H1 (cell line): ENCODE measurements at regions not wholly inside any gene's neighbourhood (a gene's known extent, or its start where the extent isn't known, plus 50 kb on each side); places are given as distances from the start of the nearest gene placed in this dataset.

Source experiments
- CTCF ChIA-PET: fragments of 300-600 bp; sonication (Branson Sonifier 250); formaldehyde crosslinking; loops from one replicate; lab custom pipeline; 2021; ENCODE audit not compliant: partially characterized antibody; lab: Charles Lee
- POLR2A ChIA-PET: fragments of 300-600 bp; sonication (Branson Sonifier 250); formaldehyde crosslinking; loops from one replicate; lab custom pipeline; 2021; ENCODE audit warnings: inconsistent platforms; ENCODE audit not compliant: partially characterized antibody; lab: Charles Lee
- DNase-seq, 2 experiments: peaks; one replicate each; pipeline versions ENCODE4 v3.0.0 to v3.0.0-alpha.2; 2010 to 2022; ENCODE audit warnings: low spot score in 2 of 2, low read depth in 1 of 2, mixed read lengths in 1 of 2
- FAIRE-seq: peaks from 2 replicates; lab custom pipeline; 2011; peaks lifted over from hg19 to GRCh38; lab: Jason Lieb, UNC
- H2AFZ ChIP-seq: 2 replicates; pipeline ENCODE4 v1.8.1; 2012; ENCODE audit warnings: low read length, inconsistent platforms
- H2AK5ac ChIP-seq: 2 replicates; pipeline ENCODE4 v1.6.1; 2013; ENCODE audit warnings: low read depth, low read length
- H2BK120ac ChIP-seq: replicated peaks from 2 replicates; pipeline ENCODE3; 2013; ENCODE audit warnings: low read depth, low read length, inconsistent platforms
- H2BK12ac ChIP-seq: 2 replicates; pipeline ENCODE4 v1.6.1; 2013; ENCODE audit warnings: low read depth, low read length
- H2BK15ac ChIP-seq: 2 replicates; pipeline ENCODE4 v1.6.1; 2013; ENCODE audit warnings: low read length
- H2BK20ac ChIP-seq: 2 replicates; pipeline ENCODE4 v1.6.1; 2013; ENCODE audit warnings: low read length
- H2BK5ac ChIP-seq: 2 replicates; pipeline ENCODE4 v1.6.1; 2013; ENCODE audit warnings: low read depth, low read length
- H3K14ac ChIP-seq: 2 replicates; pipeline ENCODE4 v1.6.1; 2013; ENCODE audit warnings: inconsistent platforms; ENCODE audit not compliant: insufficient read length
- H3K18ac ChIP-seq: 2 replicates; pipeline ENCODE4 v1.6.1; 2013; ENCODE audit warnings: low read length; ENCODE audit errors: extremely low read depth
- H3K23ac ChIP-seq: 2 replicates; pipeline ENCODE4 v1.6.1; 2013; ENCODE audit warnings: inconsistent platforms; ENCODE audit not compliant: insufficient read length
- H3K23me2 ChIP-seq: 2 replicates; pipeline ENCODE4 v1.6.1; 2013; ENCODE audit warnings: low read depth, low read length
- H3K27ac ChIP-seq: 2 replicates; pipeline ENCODE4 v1.6.1; 2011; ENCODE audit warnings: low read depth, low read length, inconsistent platforms
- H3K27me3 ChIP-seq, 4 experiments: replicated peaks in 1 of 4; 1 replicate in 1 of 4; 2 replicates in 3 of 4; pipeline versions ENCODE4 v1.6.1 to v1.8.1; 2011 to 2013; ENCODE audit warnings: low read length in 3 of 4, mild to moderate bottlenecking in 3 of 4, inconsistent platforms in 2 of 4, mixed read lengths in 2 of 4, moderate library complexity in 1 of 4; ENCODE audit not compliant: control insufficient read depth in 3 of 4, insufficient read depth in 3 of 4; ENCODE audit errors: extremely low read depth in 1 of 4
- H3K36me3 ChIP-seq, 4 experiments: 2 replicates each; pipeline versions ENCODE4 v1.6.1 to v1.8.1; 2011 to 2013; ENCODE audit warnings: mild to moderate bottlenecking in 4 of 4, low read length in 3 of 4, moderate library complexity in 2 of 4, control low read depth in 1 of 4, inconsistent platforms in 1 of 4; ENCODE audit not compliant: insufficient read depth in 4 of 4, control insufficient read depth in 2 of 4
- H3K4ac ChIP-seq: replicated peaks from 2 replicates; pipeline ENCODE3; 2013; ENCODE audit warnings: low read length, low read depth, mixed read lengths, inconsistent platforms; ENCODE audit not compliant: insufficient read length
- H3K4me1 ChIP-seq, 4 experiments: replicated peaks in 1 of 4; 1 replicate in 1 of 4; 2 replicates in 3 of 4; pipeline versions ENCODE4 v1.6.1 to v1.8.1; 2011 to 2013; ENCODE audit warnings: low read length in 3 of 4, inconsistent platforms in 2 of 4, mixed read lengths in 1 of 4; ENCODE audit not compliant: insufficient read depth in 4 of 4, control insufficient read depth in 3 of 4
- H3K4me2 ChIP-seq, 2 experiments: 2 replicates each; pipeline versions ENCODE4 v1.6.1 to v1.8.1; 2011 to 2013; ENCODE audit warnings: low read depth in 2 of 2, low read length in 2 of 2, control low read depth in 1 of 2, inconsistent platforms in 1 of 2, mild to moderate bottlenecking in 1 of 2; ENCODE audit not compliant: insufficient read depth in 1 of 2
- H3K4me3 ChIP-seq, 4 experiments: fragments of 200-600, 300-600 bp in 1 of 4; sonication (generic), shearing (Covaris generic), sonication (Bioruptor Twin) in 1 of 4; 2 replicates each; pipeline versions ENCODE4 v1.5.1 to v1.8.1; 2011 to 2016; ENCODE audit warnings: low read length in 4 of 4, low read depth in 3 of 4, control low read depth in 2 of 4, inconsistent platforms in 2 of 4, mild to moderate bottlenecking in 2 of 4, mixed read lengths in 1 of 4, moderate library complexity in 1 of 4; ENCODE audit not compliant: insufficient read depth in 2 of 4; ENCODE audit errors: extremely low read depth in 1 of 4
- H3K56ac ChIP-seq: replicated peaks from 2 replicates; pipeline ENCODE3; 2013; ENCODE audit warnings: low read depth, mild to moderate bottlenecking, mixed read lengths, low read length, inconsistent platforms; ENCODE audit not compliant: insufficient read length
- H3K79me1 ChIP-seq: 2 replicates; pipeline ENCODE4 v1.6.1; 2013; ENCODE audit warnings: low read depth, low read length, control low read depth
- H3K79me2 ChIP-seq, 2 experiments: 2 replicates each; pipeline versions ENCODE4 v1.6.1 to v1.8.1; 2012 to 2013; ENCODE audit warnings: low read length in 2 of 2, mild to moderate bottlenecking in 2 of 2, inconsistent platforms in 1 of 2; ENCODE audit not compliant: insufficient read depth in 2 of 2, control insufficient read depth in 1 of 2
- H3K9ac ChIP-seq, 4 experiments: replicated peaks in 1 of 4; 1 replicate in 1 of 4; 2 replicates in 3 of 4; pipeline versions ENCODE4 v1.6.1 to v1.8.1; 2011 to 2013; ENCODE audit warnings: low read depth in 3 of 4, low read length in 3 of 4, control low read depth in 2 of 4, mild to moderate bottlenecking in 2 of 4, moderate library complexity in 2 of 4, inconsistent platforms in 1 of 4; ENCODE audit errors: extremely low read depth in 1 of 4
- H3K9me3 ChIP-seq, 2 experiments: 2 replicates each; pipeline versions ENCODE4 v1.6.1 to v1.8.1; 2012 to 2013; ENCODE audit warnings: mild to moderate bottlenecking in 2 of 2, moderate library complexity in 2 of 2, control low read depth in 1 of 2, inconsistent platforms in 1 of 2, low read depth in 1 of 2, low read length in 1 of 2, mixed read lengths in 1 of 2; ENCODE audit not compliant: insufficient read depth in 2 of 2
- H4K20me1 ChIP-seq, 2 experiments: replicated peaks in 1 of 2; 2 replicates each; pipeline versions ENCODE3 to v1.8.1; 2011 to 2013; ENCODE audit warnings: inconsistent platforms in 2 of 2, low read length in 2 of 2, mild to moderate bottlenecking in 1 of 2; ENCODE audit not compliant: insufficient read depth in 2 of 2, control insufficient read depth in 1 of 2
- H4K5ac ChIP-seq: 2 replicates; pipeline ENCODE4 v1.6.1; 2013; ENCODE audit warnings: low read length, low read depth, mixed read lengths, inconsistent platforms; ENCODE audit not compliant: insufficient read length
- H4K8ac ChIP-seq: 2 replicates; pipeline ENCODE4 v1.8.0; 2013; ENCODE audit warnings: mild to moderate bottlenecking, moderate library complexity, low read length, inconsistent platforms; ENCODE audit not compliant: insufficient read depth; ENCODE audit errors: extremely low read depth
- H4K91ac ChIP-seq: replicated peaks from 2 replicates; pipeline ENCODE3; 2013; ENCODE audit warnings: low read length, mixed read lengths, inconsistent platforms; ENCODE audit not compliant: insufficient read length
- ATF3 ChIP-seq: IDR thresholded peaks from 2 replicates; pipeline ENCODE4 v1.6.1; 2011; ENCODE audit warnings: low read depth, mild to moderate bottlenecking, low read length; ENCODE audit not compliant: insufficient read depth
- HDAC2 ChIP-seq, 2 experiments: fragments of 300-600 bp in 1 of 2; sonication (generic) in 1 of 2; IDR thresholded peaks; 2 replicates each; pipeline ENCODE4 v1.6.1; 2011 to 2012; ENCODE audit warnings: low read depth in 2 of 2, low read length in 2 of 2, mild to moderate bottlenecking in 2 of 2, moderate library complexity in 2 of 2, borderline replicate concordance in 1 of 2, inconsistent platforms in 1 of 2
- JUND ChIP-seq: IDR thresholded peaks from 2 replicates; pipeline ENCODE4 v1.6.1; 2011; ENCODE audit warnings: mild to moderate bottlenecking, improper control_type of control experiment, low read length
- TAF7 ChIP-seq: optimal IDR thresholded peaks from 2 replicates; pipeline ENCODE3; 2011; ENCODE audit warnings: low read depth, mild to moderate bottlenecking, inconsistent platforms, low read length, moderate library complexity, borderline replicate concordance
- WGBS, 2 experiments: shearing (Covaris generic) in 1 of 2; methylation state at CpG; one replicate each; pipeline versions ENCODE4 v1.1.6 to v1.1.7; 2013 to 2015; ENCODE audit warnings: low lambda C conversion rate in 2 of 2, mixed read lengths in 2 of 2, inconsistent platforms in 1 of 2, low coverage in 1 of 2, missing lambda C conversion rate in 1 of 2; ENCODE audit not compliant: insufficient replicate concordance in 2 of 2, insufficient coverage in 1 of 2, insufficient read length in 1 of 2; ENCODE audit errors: extremely low coverage in 1 of 2, missing lambda C conversion rate in 1 of 2; 5-methylcytosine and 5-hydroxymethylcytosine counted together

DNA sequence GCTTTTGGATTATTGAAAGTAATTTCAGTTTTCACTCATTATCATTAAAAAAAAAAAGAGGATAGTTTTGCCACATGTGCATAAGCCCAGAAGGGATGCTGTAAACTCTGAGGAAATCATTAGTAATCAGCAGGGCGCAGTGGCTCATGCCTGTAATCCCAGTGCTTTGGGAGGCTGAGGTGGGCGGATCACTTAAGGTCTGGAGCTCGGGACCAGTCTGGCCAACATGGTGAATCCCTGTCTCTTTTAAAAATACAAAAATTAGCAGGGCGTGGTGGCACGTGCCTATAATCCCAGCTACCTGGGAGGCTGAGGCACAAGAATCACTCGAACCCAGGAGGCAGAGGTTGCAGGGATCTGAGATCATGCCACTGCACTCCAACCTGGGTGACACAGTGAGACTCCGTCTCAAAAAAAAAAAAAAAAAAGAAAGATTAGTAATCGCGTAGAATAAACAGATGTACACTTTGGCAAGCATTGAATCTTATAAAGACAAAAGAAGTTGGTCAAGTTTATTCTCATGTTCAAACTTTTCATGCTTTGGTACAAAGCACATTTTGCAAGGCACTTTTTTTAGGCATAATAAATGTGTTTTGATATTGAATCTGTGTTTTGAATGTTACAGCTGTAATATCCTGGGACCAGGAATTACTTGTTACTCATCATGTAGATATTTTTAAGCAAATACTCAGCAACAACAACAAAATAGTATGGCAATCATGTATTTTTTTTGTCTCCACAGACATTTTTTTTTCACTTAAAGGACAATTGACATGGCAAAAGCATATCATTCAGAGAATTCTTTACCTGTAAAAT is 93.2 kb upstream of the AGTR1 start:
- Histone ChIP-seq H3K4me2 (no peak overlapping the region), H2BK5ac (no peak overlapping the region), H2AK5ac (no peak overlapping the region), H4K91ac (no peak overlapping the region), H3K36me3 (no peaks in the 10 kb centered on the region), H3K14ac (no peak overlapping the region), H3K4me1 (no peaks in the 10 kb centered on the region), H3K9me3 (no peaks in the 10 kb centered on the region), H3K27ac (no peak overlapping the region), H2BK120ac (no peak overlapping the region), H4K20me1 (no peaks in the 10 kb centered on the region), H4K5ac (no peak overlapping the region), H3K9ac (no peak overlapping the region), H4K8ac (no peak overlapping the region), H3K18ac (no peak overlapping the region), H3K4me3 (no peak overlapping the region), H3K27me3 (no peaks in the 10 kb centered on the region), H3K23me2 (no peaks in the 10 kb centered on the region), H2AFZ (peak overlapping the region; percentile 53; the same call in 1 of the 2 replicates), H3K4ac (no peak overlapping the region), H3K79me1 (no peaks in the 10 kb centered on the region), H3K23ac (no peak overlapping the region), H2BK15ac (no peak overlapping the region), H2BK12ac (no peak overlapping the region), H3K79me2 (no peaks in the 10 kb centered on the region), H2BK20ac (no peak overlapping the region), H3K56ac (no peak overlapping the region)
- FAIRE-seq, result no peak
- CTCF ChIA-PET, result interaction anchor here (0.9 kb wide), 1 partner anchor 39 kb away, joined by 3 read pairs; no protein-coding TSS in a partner anchor
- 91% methylated on average over 7 of the region's 9 CpGs; no CpG with 5 or more reads in 1 of the 2 experiments for WGBS, 2 experiments
- POLR2A ChIA-PET, result no interaction called here
- DNase-seq, result no peak
- TF ChIP-seq JUND, result no peak
- no peak for TF ChIP-seq ATF3
- TF ChIP-seq HDAC2 (IDR thresholded peaks at IDR 0.05; ENCODE audit: borderline replicate concordance in 1 of 2, low read depth in 2 of 2, low read length in 2 of 2), result no peak
- TF ChIP-seq TAF7, result no peak
